Keratinocyte (primary cell): ENCODE measurements at regions not wholly inside any gene's neighbourhood (a gene's known extent, or its start where the extent isn't known, plus 50 kb on each side); places are given as distances from the start of the nearest gene placed in this dataset.

Source experiments
- DNase-seq: peaks from one replicate; pipeline ENCODE4 v3.0.0-alpha.2; 2011; ENCODE audit warnings: low read depth, missing footprints, low spot score
- FAIRE-seq: peaks from 2 replicates; lab custom pipeline; 2011; peaks lifted over from hg19 to GRCh38; lab: Jason Lieb, UNC
- H2AFZ ChIP-seq: 2 replicates; pipeline ENCODE4 v1.6.0; 2012; ENCODE audit warnings: low read length, control low read depth, inconsistent platforms; ENCODE audit not compliant: control insufficient read depth
- H3K27ac ChIP-seq: 2 replicates; pipeline ENCODE4 v1.5.1; 2011; ENCODE audit warnings: low read length; ENCODE audit not compliant: control insufficient read depth, insufficient read depth
- H3K27me3 ChIP-seq: 3 replicates; pipeline ENCODE4 v1.6.0; 2011; ENCODE audit warnings: low read length; ENCODE audit not compliant: control insufficient read depth, insufficient read depth; ENCODE audit errors: extremely low read depth
- H3K36me3 ChIP-seq, 2 experiments: 2 replicates in 1 of 2; 3 replicates in 1 of 2; pipeline ENCODE4 v1.5.1; 2011; ENCODE audit warnings: low read length in 2 of 2, mild to moderate bottlenecking in 1 of 2; ENCODE audit not compliant: control insufficient read depth in 2 of 2, insufficient read depth in 2 of 2; ENCODE audit errors: extremely low read depth in 1 of 2
- H3K4me1 ChIP-seq: 3 replicates; pipeline ENCODE4 v1.5.1; 2011; ENCODE audit warnings: low read length; ENCODE audit not compliant: control insufficient read depth, insufficient read depth; ENCODE audit errors: extremely low read depth
- H3K4me2 ChIP-seq: 3 replicates; pipeline ENCODE4 v1.6.0; 2011; ENCODE audit warnings: low read depth, low read length; ENCODE audit not compliant: control insufficient read depth, insufficient read depth; ENCODE audit errors: extremely low read depth
- H3K4me3 ChIP-seq, 3 experiments: fragments of 200-600 bp in 1 of 3; sonication (generic) in 1 of 3; 2 replicates in 2 of 3; 3 replicates in 1 of 3; pipeline ENCODE4 v1.5.1; 2011 to 2016; ENCODE audit warnings: low read length in 3 of 3, mild to moderate bottlenecking in 3 of 3, control low read depth in 2 of 3, inconsistent platforms in 1 of 3, low read depth in 1 of 3, mixed read lengths in 1 of 3, mixed run types in 1 of 3, moderate library complexity in 1 of 3; ENCODE audit not compliant: control insufficient read depth in 2 of 3, insufficient read depth in 2 of 3; ENCODE audit errors: extremely low read depth in 1 of 3
- H3K79me2 ChIP-seq: 2 replicates; pipeline ENCODE4 v1.6.0; 2012; ENCODE audit warnings: low read length; ENCODE audit not compliant: control insufficient read depth, insufficient read depth
- H3K9ac ChIP-seq: 3 replicates; pipeline ENCODE4 v1.6.0; 2011; ENCODE audit warnings: low read length; ENCODE audit not compliant: control insufficient read depth, insufficient read depth; ENCODE audit errors: extremely low read depth
- H3K9me1 ChIP-seq: 3 replicates; pipeline ENCODE4 v1.6.0; 2011; ENCODE audit warnings: low read length; ENCODE audit not compliant: control insufficient read depth, insufficient read depth; ENCODE audit errors: extremely low read depth
- H3K9me3 ChIP-seq: 2 replicates; pipeline ENCODE4 v1.5.1; 2012; ENCODE audit warnings: low read depth, low read length; ENCODE audit not compliant: control insufficient read depth
- H4K20me1 ChIP-seq: 3 replicates; pipeline ENCODE4 v1.6.0; 2011; ENCODE audit warnings: low read length; ENCODE audit not compliant: control insufficient read depth, insufficient read depth; ENCODE audit errors: extremely low read depth
- EZH2 ChIP-seq: IDR thresholded peaks from one replicate; pipeline ENCODE4 v1.6.1; 2012; ENCODE audit warnings: inconsistent platforms, mild to moderate bottlenecking, low read length, moderate library complexity
- dilution Hi-C: fragments of 300-500 bp; cut with MboI; formaldehyde crosslinking; loops from one replicate; pipeline ENCODE4 v1.7.0; 2020; ENCODE audit warnings: low sequenced_read_pairs; ENCODE audit not compliant: extremely low pct_ligation_motif_present
- TF ChIP-seq, protein P1 (sequence below), 3 experiments: IDR thresholded peaks in 1 of 3; conservative IDR thresholded peaks in 1 of 3; optimal IDR thresholded peaks in 1 of 3; 2 replicates in 2 of 3; 3 replicates in 1 of 3; pipeline versions ENCODE3 to v1.5.1; 2011; ENCODE audit warnings: low read length in 3 of 3, mild to moderate bottlenecking in 3 of 3, moderate library complexity in 2 of 3, control low read depth in 1 of 3, inconsistent platforms in 1 of 3; ENCODE audit not compliant: insufficient read depth in 2 of 3; ENCODE audit errors: extremely low read depth in 1 of 3

DNA sequence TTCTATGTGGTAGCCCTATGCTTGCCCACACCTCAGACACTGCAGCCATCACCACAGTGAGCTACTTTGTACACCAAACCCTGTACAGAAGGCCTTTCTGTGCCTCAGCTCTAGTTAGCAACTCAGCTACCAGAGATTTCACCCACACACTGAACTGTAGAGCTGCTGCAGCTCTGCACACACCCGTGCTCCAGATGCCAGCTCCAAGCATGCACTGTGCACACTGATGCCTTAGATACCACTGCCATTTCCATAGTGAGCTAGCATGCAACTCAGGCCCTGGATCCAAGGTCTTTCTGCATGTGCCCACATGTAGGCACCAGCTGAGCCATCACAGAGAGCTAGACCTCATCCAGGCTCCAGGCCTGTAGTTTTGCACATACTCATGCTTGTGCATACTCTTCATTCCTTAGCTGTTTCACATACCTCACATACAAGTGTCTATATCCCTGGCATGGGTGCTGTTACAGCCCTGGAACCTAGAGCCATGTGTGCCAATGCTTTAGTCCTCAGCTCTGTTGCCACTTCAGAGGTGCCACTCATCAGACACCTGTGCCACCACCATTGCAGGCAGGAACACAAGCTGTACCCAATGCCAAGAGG is 423.5 kb upstream of the NDST3 start:
- no peaks in the 10 kb centered on the region for H3K36me3 ChIP-seq
- H3K27me3 ChIP-seq, result no peaks in the 10 kb centered on the region
- dilution Hi-C loops, result no loop called here
- no peaks in the 10 kb centered on the region for H4K20me1 ChIP-seq
- no peak overlapping the region for H3K27ac ChIP-seq
- DNase-seq (no peak), FAIRE-seq (no peak)
- H3K4me2 ChIP-seq, result no peak overlapping the region
- no peaks in the 10 kb centered on the region for H3K9me1 ChIP-seq
- no peaks in the 10 kb centered on the region for H3K79me2 ChIP-seq
- no peak for TF ChIP-seq EZH2
- TF ChIP-seq, protein P1, sequence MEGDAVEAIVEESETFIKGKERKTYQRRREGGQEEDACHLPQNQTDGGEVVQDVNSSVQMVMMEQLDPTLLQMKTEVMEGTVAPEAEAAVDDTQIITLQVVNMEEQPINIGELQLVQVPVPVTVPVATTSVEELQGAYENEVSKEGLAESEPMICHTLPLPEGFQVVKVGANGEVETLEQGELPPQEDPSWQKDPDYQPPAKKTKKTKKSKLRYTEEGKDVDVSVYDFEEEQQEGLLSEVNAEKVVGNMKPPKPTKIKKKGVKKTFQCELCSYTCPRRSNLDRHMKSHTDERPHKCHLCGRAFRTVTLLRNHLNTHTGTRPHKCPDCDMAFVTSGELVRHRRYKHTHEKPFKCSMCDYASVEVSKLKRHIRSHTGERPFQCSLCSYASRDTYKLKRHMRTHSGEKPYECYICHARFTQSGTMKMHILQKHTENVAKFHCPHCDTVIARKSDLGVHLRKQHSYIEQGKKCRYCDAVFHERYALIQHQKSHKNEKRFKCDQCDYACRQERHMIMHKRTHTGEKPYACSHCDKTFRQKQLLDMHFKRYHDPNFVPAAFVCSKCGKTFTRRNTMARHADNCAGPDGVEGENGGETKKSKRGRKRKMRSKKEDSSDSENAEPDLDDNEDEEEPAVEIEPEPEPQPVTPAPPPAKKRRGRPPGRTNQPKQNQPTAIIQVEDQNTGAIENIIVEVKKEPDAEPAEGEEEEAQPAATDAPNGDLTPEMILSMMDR (optimal IDR thresholded peaks at IDR 0.05 in 1 of 3, IDR thresholded peaks at IDR 0.05 in 1 of 3, conservative IDR thresholded peaks at IDR 0.05 in 1 of 3; ENCODE audit: extremely low read depth in 1 of 3, insufficient read depth in 2 of 3, low read length in 3 of 3), result no peak
- H3K9ac ChIP-seq, result no peak overlapping the region
- H2AFZ ChIP-seq, result no peak overlapping the region
- no peaks in the 10 kb centered on the region for H3K4me1 ChIP-seq
- no peaks in the 10 kb centered on the region for H3K9me3 ChIP-seq
- no peak overlapping the region for H3K4me3 ChIP-seq

DNA sequence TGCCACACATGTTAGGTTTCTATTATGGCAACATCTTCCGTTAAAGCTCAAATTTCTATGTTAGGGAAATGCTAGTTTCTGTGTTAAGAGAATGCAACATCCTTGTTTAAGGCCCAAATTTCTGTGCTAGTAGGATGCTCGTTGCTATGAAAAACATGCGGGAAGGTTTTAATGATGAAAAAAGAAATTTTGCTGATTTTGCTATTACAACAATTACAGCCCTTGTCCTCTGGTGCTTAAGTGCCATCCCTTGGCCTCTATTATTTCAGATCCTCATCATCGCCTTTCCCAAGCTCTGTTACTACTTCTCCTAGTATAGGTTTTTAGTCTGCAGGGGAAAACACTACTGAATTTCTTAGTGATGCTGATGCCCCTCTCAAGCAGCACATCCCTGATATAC is 412.6 kb upstream of the NDST3 start:
- dilution Hi-C loops, result no loop called here
- TF ChIP-seq EZH2, result no peak
- TF ChIP-seq, protein P1 (optimal IDR thresholded peaks at IDR 0.05 in 1 of 3, IDR thresholded peaks at IDR 0.05 in 1 of 3, conservative IDR thresholded peaks at IDR 0.05 in 1 of 3; ENCODE audit: extremely low read depth in 1 of 3, insufficient read depth in 2 of 3, low read length in 3 of 3), result no peak

More for the DNA sequence above, 412.6 kb upstream of the NDST3 start:
- Histone ChIP-seq H3K9me3 (no peaks in the 10 kb centered on the region), H3K4me1 (no peaks in the 10 kb centered on the region), H3K4me2 (no peak overlapping the region), H3K36me3 (no peaks in the 10 kb centered on the region), H3K9me1 (no peaks in the 10 kb centered on the region), H3K4me3 (no peak overlapping the region), H3K9ac (no peak overlapping the region), H4K20me1 (no peaks in the 10 kb centered on the region), H3K27ac (no peak overlapping the region), H3K79me2 (no peaks in the 10 kb centered on the region), H3K27me3 (no peaks in the 10 kb centered on the region), H2AFZ (no peak overlapping the region)
- FAIRE-seq (no peak), DNase-seq (no peak)
